Loucy (cell line): ENCODE measurements at regions not wholly inside any gene's neighbourhood (a gene's known extent, or its start where the extent isn't known, plus 50 kb on each side); places are given as distances from the start of the nearest gene placed in this dataset.

Experiments
- H2AFZ ChIP-seq: fragments of 200-600 bp; sonication (generic); 2 replicates; pipeline ENCODE4 v1.6.0; 2016; ENCODE audit warnings: antibody characterized with exemption, mild to moderate bottlenecking, low read length, moderate library complexity
- H3F3A ChIP-seq: fragments of 200-600 bp; 2 replicates; pipeline ENCODE4 v1.6.0; 2016; ENCODE audit warnings: antibody characterized with exemption, low read depth, mild to moderate bottlenecking
- H3K27me3 ChIP-seq: fragments of 200-600 bp; sonication (generic); 2 replicates; pipeline ENCODE4 v1.6.1; 2014; ENCODE audit warnings: low read length, mild to moderate bottlenecking; ENCODE audit not compliant: insufficient read depth, poor library complexity, severe bottlenecking
- H3K36me3 ChIP-seq: fragments of 200-600 bp; sonication (generic); 2 replicates; pipeline ENCODE4 v1.6.1; 2016; ENCODE audit warnings: low read length; ENCODE audit not compliant: insufficient read depth
- H3K4me1 ChIP-seq: fragments of 200-600 bp; sonication (generic); 2 replicates; pipeline ENCODE4 v1.5.1; 2014; ENCODE audit warnings: low read length, mild to moderate bottlenecking; ENCODE audit not compliant: insufficient read depth, poor library complexity, severe bottlenecking
- H3K4me2 ChIP-seq: fragments of 200-600 bp; sonication (generic); 2 replicates; pipeline ENCODE4 v1.6.0; 2014; ENCODE audit warnings: antibody characterized with exemption, low read length, low read depth, mild to moderate bottlenecking; ENCODE audit not compliant: poor library complexity, severe bottlenecking
- H3K4me3 ChIP-seq: fragments of 200-600 bp; sonication (generic); 2 replicates; pipeline ENCODE4 v1.5.1; 2014; ENCODE audit warnings: low read length, mild to moderate bottlenecking, mixed read lengths; ENCODE audit not compliant: poor library complexity, severe bottlenecking
- H3K79me2 ChIP-seq: fragments of 200-600 bp; sonication (generic); 2 replicates; pipeline ENCODE4 v1.6.1; 2014; ENCODE audit warnings: low read length; ENCODE audit not compliant: insufficient read depth
- H3K9ac ChIP-seq: fragments of 200-600 bp; sonication (generic); 2 replicates; pipeline ENCODE4 v1.6.0; 2014; ENCODE audit warnings: mild to moderate bottlenecking, low read depth, low read length, moderate library complexity; ENCODE audit not compliant: poor library complexity, severe bottlenecking
- H3K9me2 ChIP-seq: fragments of 200-600 bp; sonication (generic); replicated peaks from 2 replicates; pipeline ENCODE4 v1.6.1; 2016; ENCODE audit warnings: low read depth, low read length, mixed read lengths
- H3K9me3 ChIP-seq: fragments of 200-600 bp; sonication (generic); 2 replicates; pipeline ENCODE4 v1.6.1; 2014; ENCODE audit warnings: mild to moderate bottlenecking, antibody characterized with exemption, low read length, low read depth; ENCODE audit not compliant: insufficient read depth
- H4K20me1 ChIP-seq: fragments of 200-600 bp; sonication (generic); 2 replicates; pipeline ENCODE4 v1.6.0; 2014; ENCODE audit warnings: antibody characterized with exemption, low read length, mild to moderate bottlenecking; ENCODE audit not compliant: insufficient read depth, poor library complexity, severe bottlenecking
- EZH2phosphoT487 ChIP-seq: fragments of 200-600 bp; IDR thresholded peaks from 2 replicates; pipeline ENCODE4 v1.6.1; 2018; ENCODE audit warnings: antibody characterized with exemption, mild to moderate bottlenecking, moderate library complexity, borderline replicate concordance
- TF ChIP-seq, protein P1 (sequence below): fragments of 200-600 bp; sonication (generic); conservative IDR thresholded peaks from 2 replicates; pipeline ENCODE4 v1.5.1; 2014; ENCODE audit warnings: mild to moderate bottlenecking, antibody characterized with exemption, low read length

DNA sequence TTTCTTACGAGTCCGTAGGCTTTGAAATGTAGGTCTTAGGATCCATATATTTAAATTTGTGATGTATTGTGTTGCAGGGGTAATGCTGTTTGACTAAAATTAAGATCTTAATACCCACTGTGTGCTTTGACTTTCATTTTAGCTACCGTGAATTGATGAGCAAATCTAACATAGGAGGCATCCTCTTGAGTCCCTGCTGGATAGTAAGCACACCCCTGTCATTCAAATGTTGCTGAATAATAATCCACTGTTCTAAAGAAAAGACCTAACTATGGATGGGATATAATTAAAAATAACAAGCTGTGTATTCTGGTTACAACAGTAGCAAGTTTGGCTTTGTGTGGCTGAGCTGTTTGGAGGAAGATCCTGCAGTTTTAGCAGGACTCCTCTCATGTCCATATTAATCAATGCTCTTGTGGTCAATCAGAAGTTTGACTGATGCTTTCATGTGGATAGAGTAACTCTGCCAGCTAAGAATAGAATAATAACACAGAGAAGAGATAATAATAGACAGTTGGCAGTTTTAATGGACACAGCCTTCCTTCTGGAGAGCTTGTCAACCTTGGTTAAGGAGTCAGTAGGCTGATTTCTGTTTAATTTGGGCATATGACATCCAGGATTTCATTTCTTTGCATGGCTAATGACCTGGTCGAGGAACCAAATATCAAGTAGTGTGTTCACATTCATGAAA is 148.1 kb upstream of the MIS18BP1 start:
- Histone ChIP-seq H3K4me3 (no peak overlapping the region), H3K9ac (no peak overlapping the region), H3K9me2 (no peaks in the 10 kb centered on the region), H3K36me3 (no peaks in the 10 kb centered on the region), H3K4me1 (no peaks in the 10 kb centered on the region), H2AFZ (no peak overlapping the region), H3K27me3 (no peaks in the 10 kb centered on the region), H3K4me2 (no peak overlapping the region), H3K79me2 (no peaks in the 10 kb centered on the region), H4K20me1 (no peaks in the 10 kb centered on the region), H3F3A (no peaks in the 10 kb centered on the region), H3K9me3 (no peaks in the 10 kb centered on the region)
- TF ChIP-seq EZH2phosphoT487, result no peak
- TF ChIP-seq, protein P1, sequence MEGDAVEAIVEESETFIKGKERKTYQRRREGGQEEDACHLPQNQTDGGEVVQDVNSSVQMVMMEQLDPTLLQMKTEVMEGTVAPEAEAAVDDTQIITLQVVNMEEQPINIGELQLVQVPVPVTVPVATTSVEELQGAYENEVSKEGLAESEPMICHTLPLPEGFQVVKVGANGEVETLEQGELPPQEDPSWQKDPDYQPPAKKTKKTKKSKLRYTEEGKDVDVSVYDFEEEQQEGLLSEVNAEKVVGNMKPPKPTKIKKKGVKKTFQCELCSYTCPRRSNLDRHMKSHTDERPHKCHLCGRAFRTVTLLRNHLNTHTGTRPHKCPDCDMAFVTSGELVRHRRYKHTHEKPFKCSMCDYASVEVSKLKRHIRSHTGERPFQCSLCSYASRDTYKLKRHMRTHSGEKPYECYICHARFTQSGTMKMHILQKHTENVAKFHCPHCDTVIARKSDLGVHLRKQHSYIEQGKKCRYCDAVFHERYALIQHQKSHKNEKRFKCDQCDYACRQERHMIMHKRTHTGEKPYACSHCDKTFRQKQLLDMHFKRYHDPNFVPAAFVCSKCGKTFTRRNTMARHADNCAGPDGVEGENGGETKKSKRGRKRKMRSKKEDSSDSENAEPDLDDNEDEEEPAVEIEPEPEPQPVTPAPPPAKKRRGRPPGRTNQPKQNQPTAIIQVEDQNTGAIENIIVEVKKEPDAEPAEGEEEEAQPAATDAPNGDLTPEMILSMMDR, result no peak

DNA sequence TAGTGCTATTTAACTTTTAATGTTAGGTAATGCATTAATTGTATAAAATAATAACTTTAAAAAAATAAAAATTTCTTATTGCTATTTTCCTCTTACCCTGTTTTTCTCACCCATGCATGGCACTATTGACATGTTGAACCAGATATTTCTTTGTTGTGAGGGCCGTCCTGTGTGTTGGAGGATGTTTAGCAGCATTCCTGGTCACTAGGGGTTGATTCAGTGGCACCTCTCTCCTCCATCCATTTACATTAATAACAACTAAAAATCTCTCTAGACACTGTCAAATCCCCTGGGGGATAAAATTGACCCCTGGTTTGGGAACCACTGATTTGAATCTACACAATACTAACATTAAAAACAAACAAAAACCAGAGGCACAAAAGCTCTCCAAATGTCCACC is 147.5 kb upstream of the MIS18BP1 start:
- no peak for TF ChIP-seq EZH2phosphoT487
- TF ChIP-seq, protein P1, result no peak
- no peak overlapping the region for H3K4me3 ChIP-seq
- no peaks in the 10 kb centered on the region for H3K79me2 ChIP-seq
- H3K4me1 ChIP-seq, result no peaks in the 10 kb centered on the region
- H2AFZ ChIP-seq, result no peak overlapping the region
- no peaks in the 10 kb centered on the region for H3K9me3 ChIP-seq
- H3K9me2 ChIP-seq, result no peaks in the 10 kb centered on the region
- H3K36me3 ChIP-seq, result no peaks in the 10 kb centered on the region
- H3K27me3 ChIP-seq, result no peaks in the 10 kb centered on the region
- H3K4me2 ChIP-seq, result no peak overlapping the region
- no peaks in the 10 kb centered on the region for H3F3A ChIP-seq
- H4K20me1 ChIP-seq, result no peaks in the 10 kb centered on the region
- H3K9ac ChIP-seq, result no peak overlapping the region

DNA sequence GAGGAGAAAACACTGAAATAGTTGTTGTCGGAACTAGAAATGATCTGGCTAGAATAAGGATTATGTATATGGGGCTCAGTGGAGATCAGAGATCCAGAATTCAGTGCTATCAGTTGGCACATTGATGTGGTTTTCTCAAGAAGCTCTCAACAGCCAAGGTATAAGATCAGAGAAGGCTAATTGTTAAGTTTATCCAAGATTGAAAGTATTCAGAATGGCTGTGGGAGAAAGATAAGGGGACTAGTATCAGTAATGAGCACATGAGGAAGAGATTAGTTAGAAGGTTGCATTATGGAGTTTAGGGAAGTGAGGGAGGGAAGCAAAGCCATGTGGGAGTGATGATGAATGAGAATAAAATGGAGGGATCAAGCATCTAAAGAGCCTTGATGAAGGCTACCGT is 128.1 kb upstream of the MIS18BP1 start:
- Histone ChIP-seq H3K9me2 (no peaks in the 10 kb centered on the region), H3K27me3 (no peaks in the 10 kb centered on the region), H3K4me2 (no peak overlapping the region), H3K4me3 (no peak overlapping the region), H3K4me1 (no peaks in the 10 kb centered on the region), H4K20me1 (no peaks in the 10 kb centered on the region), H3K79me2 (no peaks in the 10 kb centered on the region), H3F3A (no peaks in the 10 kb centered on the region), H3K36me3 (no peaks in the 10 kb centered on the region), H3K9me3 (no peaks in the 10 kb centered on the region), H3K9ac (no peak overlapping the region), H2AFZ (no peak overlapping the region)
- TF ChIP-seq, protein P1, result no peak
- no peak for TF ChIP-seq EZH2phosphoT487
